Right lobe of liver (tissue), 4 donors: ENCODE measurements at regions not wholly inside any gene's neighbourhood (a gene's known extent, or its start where the extent isn't known, plus 50 kb on each side); places are given as distances from the start of the nearest gene placed in this dataset.

Experiments used
- CTCF ChIP-seq, 4 donors: fragments of 200-600 bp in 3 of 4; fragments of 450-650 bp in 1 of 4; IDR thresholded peaks; one replicate each; pipeline versions ENCODE4 v1.5.1 to v1.8.0; 2016 to 2022; ENCODE audit warnings: antibody characterized with exemption in 4 of 4, mild to moderate bottlenecking in 2 of 4
- POLR2A ChIP-seq: fragments of 450-650 bp; IDR thresholded peaks from one replicate; pipeline ENCODE4 v1.6.1; 2017; ENCODE audit warnings: antibody characterized with exemption, mild to moderate bottlenecking
- donor health status: DM: no; HTN: no; CAD: no.
- donor health status: DM: no; HTN: no; CAD: no.
- donor health status: DM: no; HTN: yes; CAD: no.

DNA sequence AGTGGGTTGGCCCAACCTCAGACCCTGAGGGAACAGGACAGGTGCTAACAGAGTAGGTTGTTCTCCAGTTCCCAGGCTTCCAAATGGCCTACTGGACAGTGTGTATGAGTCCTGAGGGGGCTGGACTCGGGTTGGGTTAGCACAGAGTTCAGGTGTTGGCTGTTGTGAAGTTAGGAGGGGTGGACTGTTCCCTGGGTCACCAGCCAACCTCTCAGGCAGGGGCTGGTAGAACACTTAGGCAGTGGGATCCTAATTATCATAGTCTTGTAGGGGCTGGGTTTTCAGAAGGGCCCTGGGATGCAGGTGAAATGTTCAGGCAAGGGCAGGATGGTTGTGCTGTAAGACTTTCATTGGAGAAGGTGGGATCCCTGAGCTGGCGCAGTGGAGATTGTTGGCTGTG, 293.0 kb downstream of the ZWINT start:
- no peak for TF ChIP-seq CTCF (IDR thresholded peaks at IDR 0.05)
- no peak for TF ChIP-seq POLR2A
